ENCODE measurements at regions not wholly inside any gene's neighbourhood (a gene's known extent, or its start where the extent isn't known, plus 50 kb on each side); places are given as distances from the start of the nearest gene placed in this dataset.
A peak's percentile ranks its signal among the peaks of the same experiment; 100 is the strongest.

DNA sequence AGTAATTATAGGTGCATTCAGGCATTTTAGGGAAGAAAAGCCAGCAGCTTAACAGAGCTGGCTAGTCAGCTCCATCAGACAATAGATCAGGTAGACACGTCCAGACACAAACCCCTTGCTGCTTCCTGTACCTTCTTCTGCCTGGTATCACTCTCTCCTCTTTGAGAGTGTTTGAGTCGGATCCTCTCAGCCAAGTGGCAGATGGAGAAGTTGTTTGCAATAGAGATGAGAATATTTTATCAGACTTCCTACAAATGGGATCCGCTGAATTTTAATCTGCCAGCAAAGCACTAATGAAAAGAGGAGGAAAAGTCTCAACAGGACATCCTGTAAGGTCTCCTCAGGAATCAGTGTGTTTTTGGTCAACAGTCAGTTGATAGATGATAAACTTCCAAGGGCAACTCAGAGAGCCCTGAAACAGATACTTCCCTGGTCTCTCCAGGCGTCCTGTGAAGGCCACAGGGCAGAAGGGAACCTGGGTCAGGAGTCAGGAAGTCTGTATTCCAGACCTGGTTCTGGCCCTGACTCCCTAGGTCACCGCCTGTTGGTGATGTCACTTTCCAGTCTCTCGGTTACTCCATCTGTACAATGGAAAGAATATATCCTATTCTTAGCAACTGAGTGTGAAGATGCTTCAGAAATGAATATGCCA lies 62.1 kb upstream of the PROX1 start:
- ATAC-seq (replicated peaks in 6 of 8): no peak
- WGBS, 10 experiments: 0 to 100% (median 50%) methylated on average over 1 to 6 of the region's 6 CpGs; no CpG with 5 or more reads in 2 of the 10 experiments
- H3K27ac ChIP-seq: no peak overlapping the region
- H3K4me3 ChIP-seq: no peak overlapping the region
- in situ Hi-C loops (cut with MboI; ENCODE audit: low pct_unique_long_range_greater_than_20kb in 2 of 9, low sequenced_read_pairs in 9 of 9, unreplicated experiment in 9 of 9): no loop called here
- H3K4me1 ChIP-seq (replicated peaks in 1 of 2): peaks cover 0 to 12% of the 10 kb centered on the region in 2 donors

DNA sequence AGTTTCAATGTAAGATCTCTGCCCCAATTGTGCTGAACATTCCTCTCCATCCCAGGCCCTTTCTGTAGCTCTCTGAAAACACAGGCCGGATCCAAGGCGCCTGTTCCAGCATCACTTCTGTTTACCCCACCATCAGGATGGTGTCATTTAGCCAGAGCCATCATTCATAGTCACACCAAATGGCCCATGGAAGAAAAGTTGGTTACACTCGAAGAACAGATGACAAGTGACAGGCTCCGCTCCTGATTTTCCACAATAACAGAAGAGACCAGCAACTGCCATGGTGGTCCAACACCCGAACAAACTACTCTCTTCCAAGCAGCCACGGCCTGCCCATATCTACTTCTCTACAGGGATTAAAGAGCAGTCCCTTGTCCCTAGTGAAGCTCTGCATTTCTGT lies 59.9 kb upstream of the PROX1 start:
- in situ Hi-C loops (cut with MboI; ENCODE audit: low pct_unique_long_range_greater_than_20kb in 2 of 9, low sequenced_read_pairs in 9 of 9, unreplicated experiment in 9 of 9): no loop called here
- no peak for ATAC-seq (replicated peaks in 6 of 8)
- WGBS, 10 experiments: 0 to 100% (median 92%) methylated on average over 1 to 6 of the region's 6 CpGs; no CpG with 5 or more reads in 2 of the 10 experiments

DNA sequence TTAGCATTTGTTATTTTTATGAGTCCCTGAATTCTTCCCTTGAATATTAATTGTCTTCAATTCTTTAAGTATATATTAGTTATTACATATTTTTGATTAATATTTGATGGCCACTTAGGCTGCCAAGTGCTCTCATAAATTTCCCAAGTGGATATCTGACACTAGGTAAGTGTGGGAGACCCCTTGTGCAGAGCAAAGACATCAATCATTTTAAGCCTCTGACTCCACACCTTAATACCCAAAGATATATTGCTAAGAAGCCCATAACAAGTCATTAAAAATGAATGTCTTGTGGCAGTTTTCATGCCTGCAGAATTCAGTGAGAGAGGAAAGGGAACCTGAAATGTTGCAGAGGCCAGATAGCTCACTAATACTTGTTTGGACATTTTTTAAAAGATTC lies 58.4 kb upstream of the PROX1 start:
- in situ Hi-C loops (cut with MboI; ENCODE audit: low pct_unique_long_range_greater_than_20kb in 2 of 9, low sequenced_read_pairs in 9 of 9, unreplicated experiment in 9 of 9): no loop called here
- H3K4me3 ChIP-seq: no peak overlapping the region
- no peak overlapping the region for H3K27ac ChIP-seq
- peak in 3 of 8 experiments; percentile 31 to 84 (median 53) for ATAC-seq (replicated peaks in 6 of 8)
- peaks cover 0 to 21% of the 10 kb centered on the region in 2 donors for H3K4me1 ChIP-seq (replicated peaks in 1 of 2)

More for the DNA sequence above, 59.9 kb upstream of the PROX1 start:
- Histone ChIP-seq H3K4me1 (replicated peaks in 1 of 2) (peaks cover 0 to 12% of the 10 kb centered on the region in 2 donors), H3K27ac (no peak overlapping the region), H3K4me3 (no peak overlapping the region)

DNA sequence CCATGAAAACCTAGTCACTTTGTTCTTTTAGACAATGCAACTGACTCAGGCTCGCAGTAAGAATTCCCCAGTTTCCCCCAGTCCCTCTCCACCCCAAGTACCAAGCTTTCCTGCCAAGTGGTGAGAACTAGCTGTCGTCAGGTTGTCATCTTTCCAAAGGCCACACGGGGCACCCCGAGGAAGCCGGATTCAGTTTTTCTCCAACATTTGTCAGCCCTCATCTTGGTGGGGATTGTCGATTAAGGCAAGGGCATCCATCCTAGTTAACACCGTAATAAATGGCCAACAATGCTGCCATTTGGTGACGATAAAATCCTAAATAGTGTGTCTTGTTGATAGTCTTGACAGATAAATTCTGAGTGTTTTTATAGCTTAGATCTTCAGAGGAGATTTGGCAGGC lies 55.9 kb upstream of the PROX1 start:
- WGBS, 10 experiments: 0 to 82% (median 53%) methylated on average over 2 to 7 of the region's 8 CpGs
- ATAC-seq (replicated peaks in 6 of 8): no peak
- in situ Hi-C loops (cut with MboI; ENCODE audit: low pct_unique_long_range_greater_than_20kb in 2 of 9, low sequenced_read_pairs in 9 of 9, unreplicated experiment in 9 of 9): no loop called here
- no peak overlapping the region for H3K27ac ChIP-seq
- no peak overlapping the region for H3K4me3 ChIP-seq
- peaks cover 0 to 21% of the 10 kb centered on the region in 2 donors for H3K4me1 ChIP-seq (replicated peaks in 1 of 2)

DNA sequence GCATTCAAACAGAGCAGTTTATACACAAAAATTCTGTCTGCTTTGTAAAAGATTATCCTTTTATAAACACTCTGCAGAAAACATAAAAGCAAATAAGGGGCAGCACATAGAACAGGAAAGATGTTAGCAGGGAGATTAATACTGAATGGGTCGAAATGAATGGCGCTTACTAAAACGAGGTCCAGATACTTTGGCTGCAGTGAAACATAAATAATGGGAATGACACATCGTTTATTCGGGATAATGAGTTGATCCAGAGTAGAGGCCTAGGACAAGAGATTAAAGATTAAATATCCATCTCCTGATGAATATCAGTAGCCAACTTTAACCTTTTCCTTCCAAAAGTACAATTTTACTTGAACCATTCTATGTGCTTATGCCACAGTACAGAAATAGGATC lies 54.4 kb upstream of the PROX1 start:
- no peak for ATAC-seq (replicated peaks in 6 of 8)
- in situ Hi-C loops (cut with MboI; ENCODE audit: low pct_unique_long_range_greater_than_20kb in 2 of 9, low sequenced_read_pairs in 9 of 9, unreplicated experiment in 9 of 9): no loop called here
- H3K4me1 ChIP-seq (replicated peaks in 1 of 2): peaks cover 0 to 21% of the 10 kb centered on the region in 2 donors
- WGBS, 10 experiments: 22 to 88% (median 70%) methylated on average over 3 to 5 of the region's 5 CpGs
- H3K27ac ChIP-seq: no peak overlapping the region
- no peak overlapping the region for H3K4me3 ChIP-seq

DNA sequence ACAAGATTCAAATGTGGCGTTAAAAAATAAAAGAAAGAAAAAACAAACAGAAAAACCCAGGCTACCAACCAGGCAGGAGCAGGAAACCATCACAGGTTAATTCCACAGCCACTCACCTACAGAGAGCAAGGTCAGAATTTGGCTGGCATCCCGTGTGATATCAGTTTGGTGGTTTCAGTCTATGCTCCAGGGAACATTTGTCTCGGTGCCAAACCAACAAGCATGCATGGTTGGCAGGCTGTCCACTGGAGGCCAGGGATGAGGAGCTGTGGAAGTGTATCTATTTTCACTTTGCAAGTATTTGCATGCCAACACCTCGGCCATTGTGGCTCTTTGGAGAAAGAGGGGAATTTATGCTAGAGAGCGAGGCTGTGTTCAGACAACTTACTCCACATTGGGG lies 53.1 kb upstream of the PROX1 start:
- in situ Hi-C loops (cut with MboI; ENCODE audit: low pct_unique_long_range_greater_than_20kb in 2 of 9, low sequenced_read_pairs in 9 of 9, unreplicated experiment in 9 of 9): no loop called here
- no peak overlapping the region for H3K4me3 ChIP-seq
- peaks cover 0 to 15% of the 10 kb centered on the region in 2 donors for H3K4me1 ChIP-seq (replicated peaks in 1 of 2)
- ATAC-seq (replicated peaks in 6 of 8): no peak
- WGBS, 10 experiments: 0 to 85% (median 30%) methylated on average over 1 to 5 of the region's 5 CpGs; no CpG with 5 or more reads in 1 of the 10 experiments
- no peak overlapping the region for H3K27ac ChIP-seq

DNA sequence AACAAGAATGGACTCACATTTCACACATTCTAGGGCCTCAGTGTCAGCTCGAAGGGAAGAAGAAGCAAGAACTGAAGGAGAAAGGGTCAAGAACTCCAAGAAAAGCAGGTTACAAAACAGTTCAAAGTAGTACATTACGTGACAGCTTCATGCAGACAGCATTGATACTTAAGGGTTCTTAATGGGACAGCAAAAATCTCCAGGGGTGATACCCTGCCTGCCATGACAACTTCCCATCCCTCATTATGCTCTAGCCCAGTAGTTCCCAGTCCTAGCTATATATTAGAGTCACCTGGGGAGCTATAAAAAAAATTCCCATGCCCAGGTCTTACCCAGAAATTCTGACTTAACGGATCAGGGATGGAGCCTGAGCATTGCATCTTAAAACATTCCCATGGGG lies 51.2 kb upstream of the PROX1 start:
- in situ Hi-C loops (cut with MboI; ENCODE audit: low pct_unique_long_range_greater_than_20kb in 2 of 9, low sequenced_read_pairs in 9 of 9, unreplicated experiment in 9 of 9): no loop called here
- Histone ChIP-seq H3K27ac (no peak overlapping the region), H3K4me3 (no peak overlapping the region), H3K4me1 (replicated peaks in 1 of 2) (peaks cover 0 to 9% of the 10 kb centered on the region in 2 donors)
- ATAC-seq (replicated peaks in 6 of 8): no peak
- WGBS, 10 experiments: 10 to 100% (median 71%) methylated on average over 1 to 3 of the region's 3 CpGs; no CpG with 5 or more reads in 2 of the 10 experiments

Measured in motor neuron (in vitro differentiated cells).